ENCODE measurements at regions not wholly inside any gene's neighbourhood (a gene's known extent, or its start where the extent isn't known, plus 50 kb on each side); places are given as distances from the start of the nearest gene placed in this dataset.

GRCh38 chrX:131146702-131147101, 88.6 kb downstream of the ARHGAP36 start:
- Histone ChIP-seq H3K36me3 (no peaks in the 10 kb centered on the region), H3K27ac (no peak overlapping the region), H3K9ac (no peak overlapping the region), H3K4me1 (no peaks in the 10 kb centered on the region), H3K4me2 (no peak overlapping the region), H4K20me1 (no peaks in the 10 kb centered on the region), H3K27me3 (peaks cover 78% of the 10 kb centered on the region), H3K4me3 (no peak overlapping the region), H3K9me3 (peaks cover 4% of the 10 kb centered on the region; the same call in 1 of the 2 replicates)
- TF ChIP-seq Cebpa-rat (IDR thresholded peaks at IDR 0.05) = no peak

Data from BLaER1 (cell line).